Neural crest cell (in vitro differentiated cells): ENCODE measurements at regions not wholly inside any gene's neighbourhood (a gene's known extent, or its start where the extent isn't known, plus 50 kb on each side); places are given as distances from the start of the nearest gene placed in this dataset.
"Not testable (repeated sequence)": the region's sequence is repeated elsewhere in the genome, so short reads cannot be mapped to it uniquely, and the experiment has no call there.

Experiments
- DNase-seq: peaks from one replicate; pipeline ENCODE4 v3.0.0; 2021; ENCODE audit warnings: low read depth, mixed read lengths, low spot score
- H3K27ac Mint-ChIP-seq: one replicate; pipeline ENCODE4 v1.8.0; 2021; ENCODE audit warnings: mild to moderate bottlenecking, mixed read lengths; ENCODE audit not compliant: unreplicated experiment
- H3K27me3 Mint-ChIP-seq: 2 replicates; pipeline ENCODE4 v1.8.0; 2021; ENCODE audit warnings: low read depth, mild to moderate bottlenecking, mixed read lengths
- H3K36me3 Mint-ChIP-seq: 2 replicates; pipeline ENCODE4 v1.8.0; 2021; ENCODE audit warnings: low read depth, mild to moderate bottlenecking, mixed read lengths
- H3K4me1 Mint-ChIP-seq: 2 replicates; pipeline ENCODE4 v1.8.0; 2021; ENCODE audit warnings: mixed read lengths
- H3K4me3 Mint-ChIP-seq: one replicate; pipeline ENCODE4 v1.8.0; 2021; ENCODE audit warnings: mild to moderate bottlenecking, mixed read lengths
- H3K9me3 Mint-ChIP-seq: 2 replicates; pipeline ENCODE4 v1.8.0; 2021; ENCODE audit warnings: mixed read lengths
- TF ChIP-seq, protein P1 (sequence below): fragments of 200-600 bp; sonication (generic); conservative IDR thresholded peaks from 2 replicates; pipeline ENCODE4 v1.5.0; 2021; ENCODE audit warnings: antibody characterized with exemption, mild to moderate bottlenecking

DNA sequence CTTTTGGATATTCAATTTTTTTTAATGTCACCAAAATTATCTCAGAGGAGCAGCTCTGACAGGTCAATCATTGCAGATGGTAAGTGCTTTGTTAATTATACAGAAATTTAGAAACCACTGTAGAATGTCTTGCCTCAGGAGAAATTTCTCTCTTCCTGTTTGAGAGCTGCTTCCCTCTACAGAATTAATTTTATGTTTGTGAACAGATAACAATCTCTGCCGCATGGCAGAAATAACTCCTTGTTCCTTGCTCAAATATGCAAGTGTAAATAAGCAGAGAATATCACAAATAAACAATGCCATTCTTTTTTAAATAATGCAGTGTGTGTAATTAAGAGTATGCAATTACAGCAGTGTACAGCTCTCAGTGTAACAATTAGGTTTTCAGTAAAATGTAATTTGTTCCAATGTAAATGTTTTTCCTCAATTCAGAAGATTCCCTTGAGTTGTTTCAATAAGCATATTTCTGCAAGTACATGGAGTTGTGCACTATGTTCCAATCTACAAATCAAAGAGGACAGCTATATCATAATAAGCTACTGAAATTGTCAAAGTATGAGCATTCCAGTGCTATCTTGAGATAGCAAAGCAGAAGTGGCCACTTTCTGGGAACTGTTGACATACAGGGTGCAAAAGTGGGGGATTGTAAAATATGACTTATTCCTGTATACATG lies 1012.8 kb downstream of the MAT2B start:
- Mint-ChIP-seq H3K27me3 (no peaks in the 10 kb centered on the region), H3K36me3 (no peaks in the 10 kb centered on the region), H3K4me3 (no peak overlapping the region), H3K27ac (no peak overlapping the region), H3K9me3 (peaks cover 4% of the 10 kb centered on the region), H3K4me1 (peaks cover 4% of the 10 kb centered on the region)
- TF ChIP-seq, protein P1, sequence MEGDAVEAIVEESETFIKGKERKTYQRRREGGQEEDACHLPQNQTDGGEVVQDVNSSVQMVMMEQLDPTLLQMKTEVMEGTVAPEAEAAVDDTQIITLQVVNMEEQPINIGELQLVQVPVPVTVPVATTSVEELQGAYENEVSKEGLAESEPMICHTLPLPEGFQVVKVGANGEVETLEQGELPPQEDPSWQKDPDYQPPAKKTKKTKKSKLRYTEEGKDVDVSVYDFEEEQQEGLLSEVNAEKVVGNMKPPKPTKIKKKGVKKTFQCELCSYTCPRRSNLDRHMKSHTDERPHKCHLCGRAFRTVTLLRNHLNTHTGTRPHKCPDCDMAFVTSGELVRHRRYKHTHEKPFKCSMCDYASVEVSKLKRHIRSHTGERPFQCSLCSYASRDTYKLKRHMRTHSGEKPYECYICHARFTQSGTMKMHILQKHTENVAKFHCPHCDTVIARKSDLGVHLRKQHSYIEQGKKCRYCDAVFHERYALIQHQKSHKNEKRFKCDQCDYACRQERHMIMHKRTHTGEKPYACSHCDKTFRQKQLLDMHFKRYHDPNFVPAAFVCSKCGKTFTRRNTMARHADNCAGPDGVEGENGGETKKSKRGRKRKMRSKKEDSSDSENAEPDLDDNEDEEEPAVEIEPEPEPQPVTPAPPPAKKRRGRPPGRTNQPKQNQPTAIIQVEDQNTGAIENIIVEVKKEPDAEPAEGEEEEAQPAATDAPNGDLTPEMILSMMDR: no peak
- no peak for DNase-seq

DNA sequence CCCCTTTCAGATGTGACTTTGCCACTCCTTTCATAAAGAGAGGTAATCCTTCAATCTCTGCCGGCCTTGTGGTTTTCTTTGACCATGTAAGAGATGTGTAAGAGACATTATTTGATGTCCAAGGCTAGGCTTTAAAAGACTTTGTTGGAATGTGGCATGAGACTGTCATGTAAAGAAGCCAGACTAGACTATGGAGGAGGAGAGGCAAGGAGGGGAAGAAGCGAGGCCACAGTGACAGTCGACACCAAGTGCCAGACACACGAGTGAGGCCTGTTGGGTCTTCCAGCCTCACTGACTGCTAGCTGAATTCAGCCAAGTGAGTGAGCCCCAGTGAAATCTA lies 1013.3 kb downstream of the MAT2B start:
- Mint-ChIP-seq H3K4me1 (peaks cover 4% of the 10 kb centered on the region), H3K27me3 (no peaks in the 10 kb centered on the region), H3K9me3 (peaks cover 1% of the 10 kb centered on the region), H3K27ac (no peak overlapping the region), H3K4me3 (no peak overlapping the region), H3K36me3 (no peaks in the 10 kb centered on the region)
- no peak for DNase-seq
- TF ChIP-seq, protein P1: no peak

DNA sequence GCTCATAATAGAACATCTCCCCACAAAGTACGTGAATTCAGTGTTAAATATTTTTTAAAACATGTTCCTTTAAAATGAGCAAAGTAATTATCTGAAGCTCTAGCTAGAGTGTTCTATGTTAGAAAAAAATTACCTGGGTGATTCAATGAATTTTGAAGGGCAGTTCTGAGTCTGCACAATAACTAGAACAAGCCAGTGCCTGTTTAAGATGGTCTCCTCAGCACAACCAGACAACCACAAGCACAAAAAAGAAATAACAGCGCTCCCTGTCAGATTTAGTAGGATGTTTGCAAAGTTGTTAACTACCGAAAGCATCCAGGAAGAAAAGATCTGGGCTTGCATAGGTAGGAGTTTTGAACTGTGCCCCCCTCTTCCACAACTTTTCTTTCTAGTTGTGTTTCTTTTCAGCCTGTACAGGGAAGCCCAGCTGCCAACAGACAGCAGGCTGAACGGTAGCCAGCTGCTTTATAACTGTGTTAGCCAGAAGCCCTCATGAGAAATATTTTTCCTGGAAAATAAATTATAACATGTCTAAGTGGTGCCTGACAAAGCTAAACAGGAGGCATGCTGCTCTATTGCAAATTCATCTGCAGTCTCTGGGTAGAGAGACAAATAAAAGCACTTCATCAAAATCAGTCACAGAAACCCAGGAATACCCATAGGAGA lies 1026.9 kb downstream of the MAT2B start:
- no peak for DNase-seq
- Mint-ChIP-seq H3K27me3 (no peaks in the 10 kb centered on the region), H3K4me3 (no peak overlapping the region), H3K27ac (no peak overlapping the region), H3K9me3 (no peaks in the 10 kb centered on the region), H3K36me3 (no peaks in the 10 kb centered on the region), H3K4me1 (no peaks in the 10 kb centered on the region)
- TF ChIP-seq, protein P1: no peak

DNA sequence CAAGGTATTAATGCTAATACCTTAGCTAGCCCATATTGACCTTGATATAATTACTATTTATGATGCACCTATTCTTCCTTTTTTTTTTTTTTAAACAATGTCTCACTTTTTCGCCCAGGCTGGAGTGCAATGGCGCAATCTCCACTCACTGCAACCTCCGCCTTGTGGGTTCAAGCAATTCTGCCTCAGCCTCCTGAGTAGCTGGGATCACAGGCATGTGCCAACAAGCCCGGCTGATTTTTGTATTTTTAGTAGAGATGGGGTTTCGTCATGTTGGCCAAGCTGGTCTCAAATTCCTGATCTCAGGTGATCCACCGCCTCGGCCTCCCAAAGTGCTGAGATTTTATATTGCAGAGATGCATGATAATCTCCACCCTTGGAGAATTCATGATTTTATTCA lies 1028.0 kb downstream of the MAT2B start:
- H3K4me3 Mint-ChIP-seq, H3K36me3 Mint-ChIP-seq, DNase-seq, H3K4me1 Mint-ChIP-seq, H3K27me3 Mint-ChIP-seq, H3K27ac Mint-ChIP-seq, H3K9me3 Mint-ChIP-seq: not testable (repeated sequence)

DNA sequence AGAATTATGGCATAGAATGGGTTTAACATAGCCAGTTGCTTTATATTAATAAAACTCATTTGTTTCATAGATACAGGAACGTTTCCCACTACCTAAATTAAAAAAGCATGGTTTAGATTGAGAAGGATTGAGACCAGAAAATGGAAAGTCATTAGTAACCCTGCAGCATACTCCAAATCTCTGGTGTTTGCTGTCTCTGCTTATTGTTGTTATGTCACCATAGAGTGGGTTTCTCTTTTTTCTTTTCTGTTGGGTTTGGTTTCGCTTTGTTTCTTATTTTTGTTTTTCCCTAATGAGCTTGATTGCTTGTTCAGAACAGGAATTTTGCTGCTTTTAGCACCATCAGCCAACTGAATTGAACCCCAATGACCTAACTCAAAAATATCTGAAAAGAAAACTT lies 1034.8 kb downstream of the MAT2B start:
- H3K4me3 Mint-ChIP-seq: no peak overlapping the region
- no peaks in the 10 kb centered on the region for H3K27me3 Mint-ChIP-seq
- DNase-seq: no peak
- H3K27ac Mint-ChIP-seq: no peak overlapping the region
- H3K4me1 Mint-ChIP-seq: no peaks in the 10 kb centered on the region
- no peaks in the 10 kb centered on the region for H3K36me3 Mint-ChIP-seq
- H3K9me3 Mint-ChIP-seq: peaks cover 1% of the 10 kb centered on the region
- TF ChIP-seq, protein P1: no peak

DNA sequence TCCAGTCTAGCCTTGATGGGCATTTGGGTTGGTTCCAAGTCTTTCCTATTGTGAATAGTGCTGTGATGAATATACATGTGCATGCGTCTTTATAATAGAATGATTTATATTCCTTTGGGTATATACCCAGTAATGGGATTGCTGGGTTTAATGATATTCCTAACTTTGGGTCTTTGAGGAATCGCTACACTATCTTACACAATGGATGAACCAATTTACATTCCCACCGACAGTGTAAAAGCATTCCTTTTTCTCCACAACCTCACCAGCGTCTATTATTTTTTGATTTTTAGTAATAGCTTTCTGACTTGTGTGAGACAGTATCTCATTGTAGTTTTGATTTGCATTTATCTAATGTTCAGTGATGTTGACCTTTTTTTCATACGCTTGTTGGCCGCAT lies 1040.1 kb downstream of the MAT2B start:
- Mint-ChIP-seq H3K9me3 (peaks cover 2% of the 10 kb centered on the region), H3K27ac (no peak overlapping the region), H3K4me1 (no peaks in the 10 kb centered on the region), H3K36me3 (no peaks in the 10 kb centered on the region), H3K27me3 (no peaks in the 10 kb centered on the region), H3K4me3 (no peak overlapping the region)
- TF ChIP-seq, protein P1: no peak
- DNase-seq: no peak
